Body of pancreas (tissue), 4 donors: ENCODE measurements at regions not wholly inside any gene's neighbourhood (a gene's known extent, or its start where the extent isn't known, plus 50 kb on each side); places are given as distances from the start of the nearest gene placed in this dataset.
A peak's percentile ranks its signal among the peaks of the same experiment; 100 is the strongest.

Experiments used
- ATAC-seq: fragments of 150-250 bp; one replicate; pipeline ENCODE4 v1.9.1; 2016
- DNase-seq, 4 donors: peaks; one replicate each; pipeline ENCODE4 v3.0.0-alpha.2; 2019
- H3K27ac ChIP-seq, 4 donors: fragments of 200-600 bp; sonication (generic); 1 replicate in 3 of 4; 2 replicates in 1 of 4; pipeline versions ENCODE4 v1.5.1 to v1.6.1; 2016 to 2019; ENCODE audit warnings: mild to moderate bottlenecking in 1 of 4, mixed read lengths in 1 of 4, moderate library complexity in 1 of 4
- H3K27me3 ChIP-seq, 2 donors: fragments of 200-600 bp; sonication (generic); one replicate each; pipeline ENCODE4 v1.6.0; 2016; ENCODE audit warnings: mild to moderate bottlenecking in 1 of 2
- H3K36me3 ChIP-seq, 2 donors: fragments of 200-600 bp; sonication (generic); replicated peaks in 1 of 2; 2 replicates each; pipeline ENCODE4 v1.5.1; 2016; ENCODE audit warnings: low read depth in 2 of 2; ENCODE audit not compliant: insufficient read depth in 1 of 2
- H3K4me1 ChIP-seq: fragments of 200-600 bp; sonication (generic); one replicate; pipeline ENCODE4 v1.6.0; 2016
- H3K4me3 ChIP-seq, 2 donors: fragments of 200-600 bp; sonication (generic); 1 replicate in 1 of 2; 2 replicates in 1 of 2; pipeline ENCODE4 v1.5.1; 2016 to 2019
- H3K9me3 ChIP-seq, 3 donors: fragments of 200-600 bp; sonication (generic); 1 replicate in 2 of 3; 2 replicates in 1 of 3; pipeline ENCODE4 v1.5.1; 2016
- POLR2A ChIP-seq, 3 donors: fragments of 450-650 bp; IDR thresholded peaks; one replicate each; pipeline ENCODE4 v1.6.1; 2016; ENCODE audit warnings: antibody characterized with exemption in 3 of 3, mild to moderate bottlenecking in 2 of 3
- WGBS, 2 donors: methylation state at CpG; one replicate each; pipeline ENCODE4 v1.1.5; 2017; 5-methylcytosine and 5-hydroxymethylcytosine counted together
- intact Hi-C: fragments of 100-400 bp; cut with DNase I; formaldehyde crosslinking; loops from one replicate; pipeline ENCODE4 v1.15.1; 2023
- TF ChIP-seq, protein P1 (sequence below), 7 experiments: fragments of 450-650 bp in 4 of 7; fragments of 200-600 bp in 3 of 7; sonication (generic) in 3 of 7; IDR thresholded peaks; one replicate each; pipeline ENCODE4 v1.5.1; 2016 to 2019; ENCODE audit warnings: antibody characterized with exemption in 7 of 7

DNA sequence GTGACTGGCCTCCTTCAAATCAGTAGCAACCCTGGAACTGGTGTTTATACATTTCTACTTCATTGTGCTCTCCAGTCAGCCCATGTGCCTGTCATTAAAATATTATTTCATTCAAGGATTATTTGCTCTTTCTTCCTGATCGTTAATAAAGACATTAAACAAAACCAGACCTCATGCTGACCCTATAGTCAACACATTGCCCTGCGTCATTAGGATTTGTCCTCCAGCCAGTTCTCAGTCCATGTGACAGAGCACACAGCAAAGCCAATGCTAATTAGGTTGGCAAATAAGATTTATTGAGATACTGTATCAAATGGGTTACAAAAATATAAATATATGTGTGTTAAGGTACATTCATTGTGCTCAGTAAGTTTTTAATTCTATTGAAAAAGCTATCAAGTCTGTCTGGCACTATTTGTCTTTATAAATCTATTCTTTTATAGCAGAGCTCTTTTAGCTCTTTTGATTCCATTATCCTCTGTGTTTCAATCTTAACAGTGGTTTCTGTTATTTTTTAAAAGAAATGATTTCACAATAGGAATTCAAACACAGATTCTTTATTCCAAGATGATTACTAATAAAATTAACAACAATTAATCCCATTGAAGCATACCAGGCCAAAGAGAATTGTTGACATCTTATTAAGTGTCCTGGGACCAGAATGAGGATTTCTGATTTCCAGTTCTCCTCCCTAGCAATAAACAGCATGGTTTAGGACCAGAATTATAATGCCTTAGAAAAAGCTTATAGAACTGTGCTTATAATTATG is 209.4 kb upstream of the RGMB start:
- no peak overlapping the region for H3K27ac ChIP-seq
- no peaks in the 10 kb centered on the region for H3K36me3 ChIP-seq
- intact Hi-C loops: no loop called here
- no peak overlapping the region for H3K4me3 ChIP-seq
- DNase-seq (peak in 1 of 4 donors; percentile 7), ATAC-seq (no peak)
- TF ChIP-seq POLR2A (IDR thresholded peaks at IDR 0.05): no peak
- TF ChIP-seq, protein P1, sequence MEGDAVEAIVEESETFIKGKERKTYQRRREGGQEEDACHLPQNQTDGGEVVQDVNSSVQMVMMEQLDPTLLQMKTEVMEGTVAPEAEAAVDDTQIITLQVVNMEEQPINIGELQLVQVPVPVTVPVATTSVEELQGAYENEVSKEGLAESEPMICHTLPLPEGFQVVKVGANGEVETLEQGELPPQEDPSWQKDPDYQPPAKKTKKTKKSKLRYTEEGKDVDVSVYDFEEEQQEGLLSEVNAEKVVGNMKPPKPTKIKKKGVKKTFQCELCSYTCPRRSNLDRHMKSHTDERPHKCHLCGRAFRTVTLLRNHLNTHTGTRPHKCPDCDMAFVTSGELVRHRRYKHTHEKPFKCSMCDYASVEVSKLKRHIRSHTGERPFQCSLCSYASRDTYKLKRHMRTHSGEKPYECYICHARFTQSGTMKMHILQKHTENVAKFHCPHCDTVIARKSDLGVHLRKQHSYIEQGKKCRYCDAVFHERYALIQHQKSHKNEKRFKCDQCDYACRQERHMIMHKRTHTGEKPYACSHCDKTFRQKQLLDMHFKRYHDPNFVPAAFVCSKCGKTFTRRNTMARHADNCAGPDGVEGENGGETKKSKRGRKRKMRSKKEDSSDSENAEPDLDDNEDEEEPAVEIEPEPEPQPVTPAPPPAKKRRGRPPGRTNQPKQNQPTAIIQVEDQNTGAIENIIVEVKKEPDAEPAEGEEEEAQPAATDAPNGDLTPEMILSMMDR (IDR thresholded peaks at IDR 0.05): no peak
- H3K9me3 ChIP-seq: no peaks in the 10 kb centered on the region
- WGBS, 2 donors: 22 to 25% methylated on average over 2 of the region's 2 CpGs
- no peaks in the 10 kb centered on the region for H3K27me3 ChIP-seq
- peaks cover 7% of the 10 kb centered on the region for H3K4me1 ChIP-seq

DNA sequence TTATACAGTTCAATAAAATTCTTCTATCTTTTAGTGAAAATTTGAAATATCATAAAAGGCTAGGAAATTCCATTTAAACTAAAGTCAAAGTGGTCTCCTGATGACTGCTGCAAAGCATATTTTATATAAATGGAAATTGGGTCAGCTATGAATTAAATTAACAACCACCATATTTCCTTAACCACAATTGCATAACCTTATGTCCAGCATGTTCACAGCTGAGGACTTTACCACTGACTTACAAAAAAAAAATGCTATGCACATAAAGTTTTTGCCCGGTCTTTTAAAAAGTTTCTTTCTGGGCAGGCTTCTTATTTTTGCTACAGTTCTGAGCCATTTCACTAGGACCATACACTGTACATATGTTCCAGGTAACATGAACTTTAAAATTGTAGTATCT is 208.6 kb upstream of the RGMB start:
- DNase-seq (no peak), ATAC-seq (no peak)
- no peak for TF ChIP-seq POLR2A (IDR thresholded peaks at IDR 0.05)
- TF ChIP-seq, protein P1 (IDR thresholded peaks at IDR 0.05): no peak
- no peaks in the 10 kb centered on the region for H3K9me3 ChIP-seq
- no peaks in the 10 kb centered on the region for H3K27me3 ChIP-seq
- H3K36me3 ChIP-seq: no peaks in the 10 kb centered on the region
- peaks cover 7% of the 10 kb centered on the region for H3K4me1 ChIP-seq
- WGBS, 2 donors: 94 to 100% methylated on average over 1 of the region's 1 CpG
- no peak overlapping the region for H3K4me3 ChIP-seq
- no peak overlapping the region for H3K27ac ChIP-seq
- intact Hi-C loops: no loop called here

DNA sequence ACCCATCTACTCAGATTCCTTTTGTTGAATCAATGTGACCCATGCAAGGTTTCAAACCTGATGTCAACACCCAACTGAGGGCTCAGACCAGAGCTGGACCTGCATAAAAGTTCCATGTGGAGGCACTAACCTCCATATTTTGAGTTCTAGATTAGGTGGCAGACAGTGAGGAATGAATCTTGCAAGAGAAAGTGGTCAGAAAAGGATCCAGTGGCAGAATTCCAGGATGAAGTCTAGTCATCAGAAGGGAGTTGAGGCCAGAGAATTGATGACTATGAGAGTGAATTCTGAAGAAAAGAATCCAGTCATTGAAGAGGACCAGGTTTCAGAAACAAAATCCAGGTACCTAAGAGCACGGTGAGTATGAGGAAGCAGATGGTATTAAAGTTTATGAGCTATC is 205.1 kb upstream of the RGMB start:
- peaks cover 7% of the 10 kb centered on the region for H3K4me1 ChIP-seq
- WGBS, 2 donors: 91 to 92% methylated on average over 1 of the region's 1 CpG
- TF ChIP-seq, protein P1 (IDR thresholded peaks at IDR 0.05): no peak
- TF ChIP-seq POLR2A (IDR thresholded peaks at IDR 0.05): no peak
- intact Hi-C loops: no loop called here
- no peak for ATAC-seq
- H3K4me3 ChIP-seq: no peak overlapping the region
- DNase-seq: no peak
- H3K27ac ChIP-seq: no peak overlapping the region
- no peaks in the 10 kb centered on the region for H3K36me3 ChIP-seq
- H3K27me3 ChIP-seq: no peaks in the 10 kb centered on the region
- no peaks in the 10 kb centered on the region for H3K9me3 ChIP-seq

DNA sequence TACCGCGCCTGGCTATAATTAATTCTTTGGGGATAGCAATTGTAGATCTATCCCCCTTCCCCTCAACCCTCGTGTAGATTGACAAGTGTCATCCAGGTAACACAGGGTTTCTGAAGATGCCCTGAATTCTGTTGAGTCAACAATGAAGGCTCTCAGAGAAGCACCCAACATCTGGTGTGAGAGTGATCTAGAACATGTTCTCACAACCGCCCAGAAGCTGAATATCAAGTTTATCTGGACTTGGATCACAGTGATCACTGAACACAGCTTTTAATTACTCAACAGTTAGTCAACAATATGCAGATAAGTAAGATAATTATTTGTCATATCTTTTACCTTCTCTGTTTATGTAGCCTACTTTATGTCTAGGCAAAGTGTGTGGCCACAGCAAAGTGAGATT is 204.2 kb upstream of the RGMB start:
- 85 to 91% methylated on average over 4 of the region's 4 CpGs for WGBS, 2 donors
- TF ChIP-seq POLR2A (IDR thresholded peaks at IDR 0.05): no peak
- TF ChIP-seq, protein P1 (IDR thresholded peaks at IDR 0.05): no peak
- Histone ChIP-seq H3K27ac (no peak overlapping the region), H3K4me3 (no peak overlapping the region), H3K9me3 (no peaks in the 10 kb centered on the region), H3K27me3 (no peaks in the 10 kb centered on the region), H3K36me3 (no peaks in the 10 kb centered on the region), H3K4me1 (no peaks in the 10 kb centered on the region)
- intact Hi-C loops: no loop called here
- DNase-seq: no peak
- no peak for ATAC-seq

DNA sequence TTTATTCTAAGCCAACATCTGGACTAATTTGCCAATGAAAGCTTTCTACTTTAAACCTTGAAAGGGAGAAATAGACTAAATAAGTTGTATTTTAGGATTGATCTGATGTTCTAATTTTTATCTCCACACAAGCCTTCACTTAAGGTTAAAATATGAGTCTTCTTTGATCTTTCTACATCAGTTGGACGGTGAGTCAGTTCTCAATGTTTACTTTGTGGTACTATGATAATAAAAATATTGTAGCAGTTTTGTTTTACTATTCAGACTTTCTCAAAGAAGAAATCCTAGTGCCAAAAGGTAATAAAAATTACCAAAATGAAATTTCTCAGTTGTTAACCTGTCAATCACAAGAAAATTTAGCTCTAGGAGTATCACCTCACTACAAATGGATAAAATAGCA is 203.5 kb upstream of the RGMB start:
- H3K4me1 ChIP-seq: no peaks in the 10 kb centered on the region
- DNase-seq: no peak
- H3K27ac ChIP-seq: no peak overlapping the region
- H3K36me3 ChIP-seq: no peaks in the 10 kb centered on the region
- no peaks in the 10 kb centered on the region for H3K27me3 ChIP-seq
- H3K4me3 ChIP-seq: no peak overlapping the region
- no peak for ATAC-seq
- intact Hi-C loops: no loop called here
- TF ChIP-seq, protein P1 (IDR thresholded peaks at IDR 0.05): no peak
- TF ChIP-seq POLR2A (IDR thresholded peaks at IDR 0.05): no peak
- 9 to 10% methylated on average over 1 of the region's 1 CpG for WGBS, 2 donors
- H3K9me3 ChIP-seq: no peaks in the 10 kb centered on the region
